KMS-11 (cell line): ENCODE measurements at regions not wholly inside any gene's neighbourhood (a gene's known extent, or its start where the extent isn't known, plus 50 kb on each side); places are given as distances from the start of the nearest gene placed in this dataset.

Experiments
- H2AFZ ChIP-seq: fragments of 200-600 bp; sonication (generic); 2 replicates; pipeline ENCODE4 v1.6.1; 2016; ENCODE audit warnings: antibody characterized with exemption, mixed run types, low read depth
- H3K27ac ChIP-seq: fragments of 200-600 bp; sonication (generic); 2 replicates; pipeline ENCODE4 v1.6.1; 2016; ENCODE audit warnings: mild to moderate bottlenecking, mixed run types
- H3K27me3 ChIP-seq: fragments of 200-600 bp; sonication (generic); 2 replicates; pipeline ENCODE4 v1.6.1; 2017; ENCODE audit warnings: mild to moderate bottlenecking, low read depth, mixed run types, moderate library complexity; ENCODE audit not compliant: insufficient read depth
- H3K36me3 ChIP-seq: fragments of 200-600 bp; sonication (generic); 2 replicates; pipeline ENCODE4 v1.6.1; 2017; ENCODE audit warnings: mild to moderate bottlenecking, mixed run types; ENCODE audit not compliant: insufficient read depth
- H3K4me1 ChIP-seq: fragments of 200-600 bp; sonication (generic); 2 replicates; pipeline ENCODE4 v1.6.1; 2016; ENCODE audit warnings: mild to moderate bottlenecking, low read depth, mixed run types; ENCODE audit not compliant: poor library complexity, severe bottlenecking
- H3K4me2 ChIP-seq: fragments of 200-600 bp; sonication (generic); 2 replicates; pipeline ENCODE4 v1.7.0; 2016; ENCODE audit warnings: mild to moderate bottlenecking, mixed run types
- H3K4me3 ChIP-seq: fragments of 200-600 bp; sonication (generic); IDR thresholded peaks from 2 replicates; pipeline ENCODE4 v1.6.1; 2017; ENCODE audit warnings: low read depth, low read length, mixed read lengths; ENCODE audit not compliant: insufficient read depth
- H3K79me2 ChIP-seq: fragments of 200-600 bp; sonication (generic); 2 replicates; pipeline ENCODE4 v1.6.1; 2016; ENCODE audit warnings: low read depth, mixed run types; ENCODE audit not compliant: insufficient read depth
- H3K9ac ChIP-seq: fragments of 200-600 bp; sonication (generic); 2 replicates; pipeline ENCODE4 v1.6.1; 2016; ENCODE audit warnings: mild to moderate bottlenecking, mixed run types
- H4K20me1 ChIP-seq: fragments of 200-600 bp; sonication (generic); 2 replicates; pipeline ENCODE4 v1.6.1; 2016; ENCODE audit warnings: mild to moderate bottlenecking, mixed run types; ENCODE audit not compliant: insufficient read depth
- TF ChIP-seq, protein P1 (sequence below): fragments of 200-600 bp; sonication (generic); conservative IDR thresholded peaks from 2 replicates; pipeline ENCODE4 v1.6.1; 2017; ENCODE audit warnings: low read depth, mild to moderate bottlenecking, antibody characterized with exemption, low read length, moderate library complexity, mixed read lengths

DNA sequence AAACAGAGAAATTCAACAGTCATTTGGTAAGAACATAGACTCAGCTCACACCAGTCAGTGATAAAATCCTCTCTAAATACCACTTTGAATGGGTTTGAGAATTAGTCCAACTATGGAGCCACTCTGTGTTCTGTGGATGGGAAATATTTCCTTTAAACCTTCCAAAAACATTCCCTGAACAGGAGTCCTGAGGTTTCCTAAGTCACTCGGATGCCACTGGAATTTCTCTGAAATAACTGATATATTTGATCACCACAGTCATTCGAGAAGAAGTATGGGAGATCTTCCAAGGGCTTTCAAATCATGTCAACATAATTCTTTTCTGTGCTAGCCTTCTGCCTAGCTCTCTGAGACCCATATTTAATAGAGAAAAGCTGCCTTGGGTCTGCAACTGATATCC, 958.6 kb downstream of the STIM2 start:
- Histone ChIP-seq H2AFZ (no peak overlapping the region), H3K27ac (no peak overlapping the region), H3K4me2 (no peak overlapping the region), H3K4me3 (no peak overlapping the region), H3K4me1 (no peaks in the 10 kb centered on the region), H3K27me3 (no peaks in the 10 kb centered on the region), H3K36me3 (no peaks in the 10 kb centered on the region), H4K20me1 (no peaks in the 10 kb centered on the region), H3K9ac (no peak overlapping the region), H3K79me2 (no peaks in the 10 kb centered on the region)
- TF ChIP-seq, protein P1, sequence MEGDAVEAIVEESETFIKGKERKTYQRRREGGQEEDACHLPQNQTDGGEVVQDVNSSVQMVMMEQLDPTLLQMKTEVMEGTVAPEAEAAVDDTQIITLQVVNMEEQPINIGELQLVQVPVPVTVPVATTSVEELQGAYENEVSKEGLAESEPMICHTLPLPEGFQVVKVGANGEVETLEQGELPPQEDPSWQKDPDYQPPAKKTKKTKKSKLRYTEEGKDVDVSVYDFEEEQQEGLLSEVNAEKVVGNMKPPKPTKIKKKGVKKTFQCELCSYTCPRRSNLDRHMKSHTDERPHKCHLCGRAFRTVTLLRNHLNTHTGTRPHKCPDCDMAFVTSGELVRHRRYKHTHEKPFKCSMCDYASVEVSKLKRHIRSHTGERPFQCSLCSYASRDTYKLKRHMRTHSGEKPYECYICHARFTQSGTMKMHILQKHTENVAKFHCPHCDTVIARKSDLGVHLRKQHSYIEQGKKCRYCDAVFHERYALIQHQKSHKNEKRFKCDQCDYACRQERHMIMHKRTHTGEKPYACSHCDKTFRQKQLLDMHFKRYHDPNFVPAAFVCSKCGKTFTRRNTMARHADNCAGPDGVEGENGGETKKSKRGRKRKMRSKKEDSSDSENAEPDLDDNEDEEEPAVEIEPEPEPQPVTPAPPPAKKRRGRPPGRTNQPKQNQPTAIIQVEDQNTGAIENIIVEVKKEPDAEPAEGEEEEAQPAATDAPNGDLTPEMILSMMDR: no peak

DNA sequence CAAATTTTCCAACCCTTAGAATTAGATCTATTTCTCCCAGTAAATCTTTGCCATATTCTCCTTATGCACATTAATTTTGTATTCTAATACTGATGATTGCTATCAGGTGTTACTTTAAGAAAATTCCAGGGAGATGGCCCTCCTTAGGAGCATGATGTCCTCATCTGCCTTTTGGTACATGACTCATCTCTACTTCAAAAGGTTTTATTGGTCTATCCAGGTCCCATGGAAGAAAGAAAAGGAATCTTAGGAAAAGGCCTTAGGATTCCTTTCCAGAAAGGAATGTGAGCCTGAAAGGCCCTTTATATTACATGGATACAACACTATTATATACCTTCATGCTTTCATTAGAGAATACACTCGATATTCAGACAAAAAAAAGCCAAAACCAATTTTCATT, 968.2 kb downstream of the STIM2 start:
- H3K36me3 ChIP-seq: no peaks in the 10 kb centered on the region
- H4K20me1 ChIP-seq: no peaks in the 10 kb centered on the region
- no peaks in the 10 kb centered on the region for H3K79me2 ChIP-seq
- H2AFZ ChIP-seq: no peak overlapping the region
- no peak overlapping the region for H3K4me2 ChIP-seq
- no peaks in the 10 kb centered on the region for H3K4me1 ChIP-seq
- H3K27me3 ChIP-seq: no peaks in the 10 kb centered on the region
- TF ChIP-seq, protein P1: no peak
- no peak overlapping the region for H3K27ac ChIP-seq
- H3K4me3 ChIP-seq: no peak overlapping the region
- H3K9ac ChIP-seq: no peak overlapping the region

DNA sequence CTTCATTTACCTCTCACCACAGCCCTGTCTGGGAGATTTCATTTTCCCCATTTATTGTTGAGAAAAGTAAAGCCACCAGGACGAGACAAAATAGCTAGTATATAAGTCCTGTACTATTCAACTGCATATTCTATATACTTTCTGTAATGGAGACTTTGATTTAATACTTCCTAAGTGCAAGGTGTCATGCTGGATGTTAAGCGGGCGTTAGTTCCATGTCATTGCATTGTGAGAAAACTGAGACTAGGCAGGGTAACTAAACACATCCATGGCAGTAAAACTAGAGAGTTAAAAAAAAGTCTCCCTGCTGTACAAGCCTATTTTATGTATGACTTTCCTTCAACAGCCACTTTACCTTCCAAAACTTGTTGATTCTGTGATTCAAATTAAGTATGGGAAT, 969.6 kb downstream of the STIM2 start:
- Histone ChIP-seq H2AFZ (no peak overlapping the region), H3K79me2 (no peaks in the 10 kb centered on the region), H3K27me3 (no peaks in the 10 kb centered on the region), H3K36me3 (no peaks in the 10 kb centered on the region), H3K4me2 (no peak overlapping the region), H3K4me3 (no peak overlapping the region), H3K9ac (no peak overlapping the region), H4K20me1 (no peaks in the 10 kb centered on the region), H3K27ac (no peak overlapping the region), H3K4me1 (no peaks in the 10 kb centered on the region)
- TF ChIP-seq, protein P1: no peak

DNA sequence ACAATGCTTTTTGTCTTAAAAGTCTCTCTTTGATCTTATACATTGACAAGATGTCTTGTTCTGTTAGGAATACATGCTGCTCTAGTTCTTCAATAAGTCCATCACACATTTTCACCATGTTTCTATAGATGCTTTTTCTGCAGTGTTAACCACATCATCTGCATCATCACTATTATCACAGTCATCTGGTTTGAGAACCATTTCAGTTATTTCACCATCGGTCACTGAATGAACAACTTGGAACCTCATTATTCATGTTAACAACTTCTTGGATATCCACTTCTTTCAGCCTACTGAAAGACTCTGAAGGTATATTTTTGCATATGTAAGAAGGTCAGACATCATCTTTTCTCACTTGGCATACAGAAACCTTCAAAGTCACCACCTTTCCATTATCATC, 975.2 kb downstream of the STIM2 start:
- H3K4me2 ChIP-seq: no peak overlapping the region

More for the DNA sequence above, 975.2 kb downstream of the STIM2 start:
- Histone ChIP-seq H3K4me3 (no peak overlapping the region), H3K9ac (no peak overlapping the region), H3K27ac (no peak overlapping the region), H4K20me1 (no peaks in the 10 kb centered on the region), H3K27me3 (no peaks in the 10 kb centered on the region), H3K79me2 (no peaks in the 10 kb centered on the region), H3K36me3 (no peaks in the 10 kb centered on the region), H3K4me1 (no peaks in the 10 kb centered on the region), H2AFZ (no peak overlapping the region)
- TF ChIP-seq, protein P1: no peak
